GM23338 (cell line): ENCODE measurements at regions not wholly inside any gene's neighbourhood (a gene's known extent, or its start where the extent isn't known, plus 50 kb on each side); places are given as distances from the start of the nearest gene placed in this dataset.

ENCODE experiments used
- ATAC-seq: fragments of 200-7000 bp; cut with Tn5 transposase; 3 replicates; pipeline ENCODE4 v1.9.1; 2020
- DNase-seq: peaks from one replicate; pipeline ENCODE4 v3.0.0-alpha.2; 2015; ENCODE audit warnings: low spot score
- H2AFZ ChIP-seq: fragments of 200-600 bp; sonication (generic); 2 replicates; pipeline ENCODE4 v1.8.0; 2016; ENCODE audit warnings: antibody characterized with exemption, mild to moderate bottlenecking, moderate library complexity
- H3F3A ChIP-seq: fragments of 200-600 bp; sonication (generic); replicated peaks from 2 replicates; pipeline ENCODE4 v1.8.0; 2017; ENCODE audit warnings: antibody characterized with exemption, mixed run types, low read depth
- H3K27ac ChIP-seq: fragments of 200-600 bp; sonication (generic); 2 replicates; pipeline ENCODE4 v1.6.1; 2016; ENCODE audit warnings: low read depth
- H3K27me3 ChIP-seq: fragments of 200-600 bp; sonication (generic); 2 replicates; pipeline ENCODE4 v1.8.0; 2016; ENCODE audit warnings: mild to moderate bottlenecking, mixed run types, moderate library complexity; ENCODE audit not compliant: insufficient read depth
- H3K36me3 ChIP-seq: fragments of 200-600 bp; sonication (generic); 2 replicates; pipeline ENCODE4 v1.8.0; 2016; ENCODE audit warnings: mild to moderate bottlenecking; ENCODE audit not compliant: insufficient read depth
- H3K4me1 ChIP-seq: fragments of 200-600 bp; sonication (generic); 2 replicates; pipeline ENCODE4 v1.8.0; 2016; ENCODE audit warnings: mild to moderate bottlenecking, moderate library complexity; ENCODE audit not compliant: insufficient read depth
- H3K4me2 ChIP-seq: fragments of 200-600 bp; sonication (generic); 2 replicates; pipeline ENCODE4 v1.7.1; 2017; ENCODE audit warnings: mixed run types
- H3K4me3 ChIP-seq: fragments of 200-600 bp; sonication (generic); 2 replicates; pipeline ENCODE4 v1.6.1; 2016; ENCODE audit warnings: mixed run types
- H3K79me2 ChIP-seq: fragments of 200-600 bp; sonication (generic); replicated peaks from 2 replicates; pipeline ENCODE4 v1.8.0; 2017; ENCODE audit warnings: mild to moderate bottlenecking; ENCODE audit not compliant: insufficient read depth
- H3K9me2 ChIP-seq: fragments of 200-600 bp; sonication (generic); 2 replicates; pipeline ENCODE4 v1.8.0; 2017; ENCODE audit not compliant: insufficient read depth
- H4K20me1 ChIP-seq: fragments of 200-600 bp; sonication (generic); replicated peaks from 2 replicates; pipeline ENCODE4 v1.8.0; 2017; ENCODE audit warnings: mild to moderate bottlenecking; ENCODE audit not compliant: insufficient read depth
- H3K27ac Mint-ChIP-seq: 2 replicates; pipeline ENCODE4 v1.8.0; 2020; ENCODE audit warnings: inconsistent platforms, mild to moderate bottlenecking, moderate library complexity, mixed read lengths
- H3K27me3 Mint-ChIP-seq: 3 replicates; pipeline ENCODE4 v1.8.0; 2022; ENCODE audit warnings: low read depth, mild to moderate bottlenecking, moderate library complexity, mixed read lengths, inconsistent platforms; ENCODE audit not compliant: insufficient read depth, poor library complexity
- H3K36me3 Mint-ChIP-seq: 3 replicates; pipeline ENCODE4 v1.8.0; 2021; ENCODE audit warnings: low read depth, mild to moderate bottlenecking, inconsistent platforms, moderate library complexity, mixed read lengths
- H3K4me1 Mint-ChIP-seq: 3 replicates; pipeline ENCODE4 v1.8.0; 2020; ENCODE audit warnings: mild to moderate bottlenecking, inconsistent platforms, mixed read lengths
- H3K4me3 Mint-ChIP-seq: 3 replicates; pipeline ENCODE4 v1.8.0; 2021; ENCODE audit warnings: moderate library complexity, mild to moderate bottlenecking, inconsistent platforms, mixed read lengths
- H3K9me3 Mint-ChIP-seq: 3 replicates; pipeline ENCODE4 v1.8.0; 2020; ENCODE audit warnings: moderate library complexity, mild to moderate bottlenecking, inconsistent platforms, mixed read lengths
- CREB1 ChIP-seq: fragments of 250-450 bp; sonication (Bioruptor Pico); IDR thresholded peaks from 2 replicates; pipeline ENCODE4 v1.5.0; 2020; ENCODE audit warnings: low read depth, mild to moderate bottlenecking, moderate library complexity
- EZH2 ChIP-seq: fragments of 200-600 bp; sonication (generic); IDR thresholded peaks from one replicate; pipeline ENCODE4 v1.8.0; 2017; ENCODE audit warnings: antibody characterized with exemption, mild to moderate bottlenecking, low read depth; ENCODE audit not compliant: unreplicated experiment
- EZH2phosphoT487 ChIP-seq: fragments of 200-600 bp; sonication (generic); IDR thresholded peaks from one replicate; pipeline ENCODE4 v1.8.1; 2018; ENCODE audit warnings: antibody characterized with exemption; ENCODE audit not compliant: unreplicated experiment
- JUNB ChIP-seq: IDR thresholded peaks from one replicate; pipeline ENCODE4 v1.6.1; 2016; ENCODE audit warnings: antibody characterized with exemption; ENCODE audit not compliant: unreplicated experiment
- NANOG ChIP-seq: IDR thresholded peaks from 2 replicates; pipeline ENCODE4 v1.6.1; 2016; ENCODE audit warnings: antibody characterized with exemption, borderline replicate concordance
- POLR2AphosphoS5 ChIP-seq: IDR thresholded peaks from 2 replicates; pipeline ENCODE4 v1.6.1; 2016; ENCODE audit warnings: antibody characterized with exemption, low read depth
- STAT1 ChIP-seq: IDR thresholded peaks from one replicate; pipeline ENCODE4 v1.6.1; 2016; ENCODE audit warnings: antibody characterized with exemption; ENCODE audit not compliant: unreplicated experiment
- ZNF114 ChIP-seq: fragments of 250-450 bp; sonication (Bioruptor Pico); IDR thresholded peaks from 2 replicates; pipeline ENCODE4 v1.5.0; 2020; ENCODE audit warnings: mild to moderate bottlenecking, moderate library complexity
- ZNF331 ChIP-seq: fragments of 250-450 bp; sonication (Bioruptor Pico); IDR thresholded peaks from 2 replicates; pipeline ENCODE4 v1.5.0; 2020; ENCODE audit warnings: low read depth, mild to moderate bottlenecking, moderate library complexity
- TF ChIP-seq, protein P1 (sequence below), 2 experiments: fragments of 200-600 bp in 1 of 2; sonication (generic) in 1 of 2; conservative IDR thresholded peaks; 2 replicates each; pipeline versions ENCODE4 v1.5.1 to v1.6.1; 2016 to 2017; ENCODE audit warnings: antibody characterized with exemption in 2 of 2, low read depth in 2 of 2, mild to moderate bottlenecking in 2 of 2, moderate library complexity in 1 of 2
- TF ChIP-seq, protein P2 (sequence below): IDR thresholded peaks from 2 replicates; pipeline ENCODE4 v1.6.1; 2016; ENCODE audit warnings: antibody characterized with exemption
- TF ChIP-seq, protein P3 (sequence below): fragments of 250-450 bp; sonication (Bioruptor Pico); IDR thresholded peaks from 2 replicates; pipeline ENCODE4 v1.5.0; 2020; ENCODE audit warnings: mild to moderate bottlenecking, moderate library complexity
- TF ChIP-seq, protein P4 (sequence below): IDR thresholded peaks from one replicate; pipeline ENCODE4 v1.6.1; 2018; ENCODE audit warnings: antibody characterized with exemption; ENCODE audit not compliant: unreplicated experiment

DNA sequence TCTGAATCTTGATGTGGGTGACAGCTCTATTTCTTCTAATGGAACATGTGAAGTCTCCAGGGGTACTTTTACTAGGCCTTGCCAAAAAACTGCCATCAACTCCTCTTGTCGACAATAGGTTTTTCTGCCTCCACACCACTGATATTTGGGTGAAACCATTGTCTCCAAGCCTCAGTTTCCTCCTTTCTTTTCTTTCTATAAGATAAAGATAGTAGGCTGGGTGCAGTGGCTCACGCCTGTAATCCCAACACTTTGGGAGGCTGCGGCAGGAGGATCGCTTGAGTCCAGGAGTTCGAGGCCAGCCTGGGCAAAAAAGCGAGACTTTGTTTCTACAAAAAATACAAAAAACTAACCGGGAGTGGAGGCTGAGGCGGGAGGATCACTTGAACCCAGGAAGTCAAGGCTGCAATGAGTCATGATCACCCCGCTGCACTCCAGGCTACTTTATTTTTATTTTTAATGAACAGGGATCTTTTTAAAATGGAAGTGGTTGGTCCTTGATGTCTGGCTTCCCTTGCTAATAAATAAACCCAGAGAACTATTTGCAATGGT, 159.9 kb upstream of the TNFAIP3 start:
- Histone ChIP-seq H3K27me3 (no peaks in the 10 kb centered on the region), H3K36me3 (no peaks in the 10 kb centered on the region), H4K20me1 (no peaks in the 10 kb centered on the region), H3K4me3 (no peak overlapping the region), H3K27ac (no peak overlapping the region), H3K4me1 (no peaks in the 10 kb centered on the region), H2AFZ (no peak overlapping the region), H3K9me2 (no peaks in the 10 kb centered on the region), H3K79me2 (no peaks in the 10 kb centered on the region), H3K4me2 (no peak overlapping the region), H3F3A (no peaks in the 10 kb centered on the region)
- Mint-ChIP-seq H3K9me3 (no peaks in the 10 kb centered on the region), H3K4me1 (peaks cover 4% of the 10 kb centered on the region; the same call in 2 of the 3 replicates), H3K27me3 (peaks cover 2% of the 10 kb centered on the region), H3K27ac (no peak overlapping the region), H3K4me3 (no peak overlapping the region), H3K36me3 (no peaks in the 10 kb centered on the region)
- no peak for TF ChIP-seq JUNB
- TF ChIP-seq POLR2AphosphoS5: no peak
- no peak for TF ChIP-seq EZH2
- TF ChIP-seq, protein P1, sequence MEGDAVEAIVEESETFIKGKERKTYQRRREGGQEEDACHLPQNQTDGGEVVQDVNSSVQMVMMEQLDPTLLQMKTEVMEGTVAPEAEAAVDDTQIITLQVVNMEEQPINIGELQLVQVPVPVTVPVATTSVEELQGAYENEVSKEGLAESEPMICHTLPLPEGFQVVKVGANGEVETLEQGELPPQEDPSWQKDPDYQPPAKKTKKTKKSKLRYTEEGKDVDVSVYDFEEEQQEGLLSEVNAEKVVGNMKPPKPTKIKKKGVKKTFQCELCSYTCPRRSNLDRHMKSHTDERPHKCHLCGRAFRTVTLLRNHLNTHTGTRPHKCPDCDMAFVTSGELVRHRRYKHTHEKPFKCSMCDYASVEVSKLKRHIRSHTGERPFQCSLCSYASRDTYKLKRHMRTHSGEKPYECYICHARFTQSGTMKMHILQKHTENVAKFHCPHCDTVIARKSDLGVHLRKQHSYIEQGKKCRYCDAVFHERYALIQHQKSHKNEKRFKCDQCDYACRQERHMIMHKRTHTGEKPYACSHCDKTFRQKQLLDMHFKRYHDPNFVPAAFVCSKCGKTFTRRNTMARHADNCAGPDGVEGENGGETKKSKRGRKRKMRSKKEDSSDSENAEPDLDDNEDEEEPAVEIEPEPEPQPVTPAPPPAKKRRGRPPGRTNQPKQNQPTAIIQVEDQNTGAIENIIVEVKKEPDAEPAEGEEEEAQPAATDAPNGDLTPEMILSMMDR (conservative IDR thresholded peaks at IDR 0.05; ENCODE audit: low read depth in 2 of 2): no peak
- no peak for TF ChIP-seq ZNF114 (CRISPR knock-in tag)
- TF ChIP-seq NANOG: no peak
- TF ChIP-seq CREB1 (CRISPR knock-in tag): no peak
- TF ChIP-seq STAT1: no peak
- TF ChIP-seq, protein P2, sequence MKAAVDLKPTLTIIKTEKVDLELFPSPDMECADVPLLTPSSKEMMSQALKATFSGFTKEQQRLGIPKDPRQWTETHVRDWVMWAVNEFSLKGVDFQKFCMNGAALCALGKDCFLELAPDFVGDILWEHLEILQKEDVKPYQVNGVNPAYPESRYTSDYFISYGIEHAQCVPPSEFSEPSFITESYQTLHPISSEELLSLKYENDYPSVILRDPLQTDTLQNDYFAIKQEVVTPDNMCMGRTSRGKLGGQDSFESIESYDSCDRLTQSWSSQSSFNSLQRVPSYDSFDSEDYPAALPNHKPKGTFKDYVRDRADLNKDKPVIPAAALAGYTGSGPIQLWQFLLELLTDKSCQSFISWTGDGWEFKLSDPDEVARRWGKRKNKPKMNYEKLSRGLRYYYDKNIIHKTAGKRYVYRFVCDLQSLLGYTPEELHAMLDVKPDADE: no peak
- TF ChIP-seq ZNF331: no peak
- TF ChIP-seq EZH2phosphoT487: no peak
- TF ChIP-seq, protein P3, sequence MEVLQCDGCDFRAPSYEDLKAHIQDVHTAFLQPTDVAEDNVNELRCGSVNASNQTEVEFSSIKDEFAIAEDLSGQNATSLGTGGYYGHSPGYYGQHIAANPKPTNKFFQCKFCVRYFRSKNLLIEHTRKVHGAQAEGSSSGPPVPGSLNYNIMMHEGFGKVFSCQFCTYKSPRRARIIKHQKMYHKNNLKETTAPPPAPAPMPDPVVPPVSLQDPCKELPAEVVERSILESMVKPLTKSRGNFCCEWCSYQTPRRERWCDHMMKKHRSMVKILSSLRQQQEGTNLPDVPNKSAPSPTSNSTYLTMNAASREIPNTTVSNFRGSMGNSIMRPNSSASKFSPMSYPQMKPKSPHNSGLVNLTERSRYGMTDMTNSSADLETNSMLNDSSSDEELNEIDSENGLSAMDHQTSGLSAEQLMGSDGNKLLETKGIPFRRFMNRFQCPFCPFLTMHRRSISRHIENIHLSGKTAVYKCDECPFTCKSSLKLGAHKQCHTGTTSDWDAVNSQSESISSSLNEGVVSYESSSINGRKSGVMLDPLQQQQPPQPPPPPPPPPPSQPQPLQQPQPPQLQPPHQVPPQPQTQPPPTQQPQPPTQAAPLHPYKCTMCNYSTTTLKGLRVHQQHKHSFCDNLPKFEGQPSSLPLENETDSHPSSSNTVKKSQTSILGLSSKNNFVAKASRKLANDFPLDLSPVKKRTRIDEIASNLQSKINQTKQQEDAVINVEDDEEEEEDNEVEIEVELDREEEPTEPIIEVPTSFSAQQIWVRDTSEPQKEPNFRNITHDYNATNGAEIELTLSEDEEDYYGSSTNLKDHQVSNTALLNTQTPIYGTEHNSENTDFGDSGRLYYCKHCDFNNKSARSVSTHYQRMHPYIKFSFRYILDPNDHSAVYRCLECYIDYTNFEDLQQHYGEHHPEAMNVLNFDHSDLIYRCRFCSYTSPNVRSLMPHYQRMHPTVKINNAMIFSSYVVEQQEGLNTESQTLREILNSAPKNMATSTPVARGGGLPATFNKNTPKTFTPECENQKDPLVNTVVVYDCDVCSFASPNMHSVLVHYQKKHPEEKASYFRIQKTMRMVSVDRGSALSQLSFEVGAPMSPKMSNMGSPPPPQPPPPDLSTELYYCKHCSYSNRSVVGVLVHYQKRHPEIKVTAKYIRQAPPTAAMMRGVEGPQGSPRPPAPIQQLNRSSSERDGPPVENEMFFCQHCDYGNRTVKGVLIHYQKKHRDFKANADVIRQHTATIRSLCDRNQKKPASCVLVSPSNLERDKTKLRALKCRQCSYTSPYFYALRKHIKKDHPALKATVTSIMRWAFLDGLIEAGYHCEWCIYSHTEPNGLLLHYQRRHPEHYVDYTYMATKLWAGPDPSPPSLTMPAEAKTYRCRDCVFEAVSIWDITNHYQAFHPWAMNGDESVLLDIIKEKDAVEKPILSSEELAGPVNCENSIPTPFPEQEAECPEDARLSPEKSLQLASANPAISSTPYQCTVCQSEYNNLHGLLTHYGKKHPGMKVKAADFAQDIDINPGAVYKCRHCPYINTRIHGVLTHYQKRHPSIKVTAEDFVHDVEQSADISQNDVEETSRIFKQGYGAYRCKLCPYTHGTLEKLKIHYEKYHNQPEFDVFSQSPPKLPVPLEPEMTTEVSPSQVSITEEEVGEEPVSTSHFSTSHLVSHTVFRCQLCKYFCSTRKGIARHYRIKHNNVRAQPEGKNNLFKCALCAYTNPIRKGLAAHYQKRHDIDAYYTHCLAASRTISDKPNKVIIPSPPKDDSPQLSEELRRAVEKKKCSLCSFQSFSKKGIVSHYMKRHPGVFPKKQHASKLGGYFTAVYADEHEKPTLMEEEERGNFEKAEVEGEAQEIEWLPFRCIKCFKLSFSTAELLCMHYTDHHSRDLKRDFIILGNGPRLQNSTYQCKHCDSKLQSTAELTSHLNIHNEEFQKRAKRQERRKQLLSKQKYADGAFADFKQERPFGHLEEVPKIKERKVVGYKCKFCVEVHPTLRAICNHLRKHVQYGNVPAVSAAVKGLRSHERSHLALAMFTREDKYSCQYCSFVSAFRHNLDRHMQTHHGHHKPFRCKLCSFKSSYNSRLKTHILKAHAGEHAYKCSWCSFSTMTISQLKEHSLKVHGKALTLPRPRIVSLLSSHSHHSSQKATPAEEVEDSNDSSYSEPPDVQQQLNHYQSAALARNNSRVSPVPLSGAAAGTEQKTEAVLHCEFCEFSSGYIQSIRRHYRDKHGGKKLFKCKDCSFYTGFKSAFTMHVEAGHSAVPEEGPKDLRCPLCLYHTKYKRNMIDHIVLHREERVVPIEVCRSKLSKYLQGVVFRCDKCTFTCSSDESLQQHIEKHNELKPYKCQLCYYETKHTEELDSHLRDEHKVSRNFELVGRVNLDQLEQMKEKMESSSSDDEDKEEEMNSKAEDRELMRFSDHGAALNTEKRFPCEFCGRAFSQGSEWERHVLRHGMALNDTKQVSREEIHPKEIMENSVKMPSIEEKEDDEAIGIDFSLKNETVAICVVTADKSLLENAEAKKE (CRISPR knock-in tag): no peak
- TF ChIP-seq, protein P4, sequence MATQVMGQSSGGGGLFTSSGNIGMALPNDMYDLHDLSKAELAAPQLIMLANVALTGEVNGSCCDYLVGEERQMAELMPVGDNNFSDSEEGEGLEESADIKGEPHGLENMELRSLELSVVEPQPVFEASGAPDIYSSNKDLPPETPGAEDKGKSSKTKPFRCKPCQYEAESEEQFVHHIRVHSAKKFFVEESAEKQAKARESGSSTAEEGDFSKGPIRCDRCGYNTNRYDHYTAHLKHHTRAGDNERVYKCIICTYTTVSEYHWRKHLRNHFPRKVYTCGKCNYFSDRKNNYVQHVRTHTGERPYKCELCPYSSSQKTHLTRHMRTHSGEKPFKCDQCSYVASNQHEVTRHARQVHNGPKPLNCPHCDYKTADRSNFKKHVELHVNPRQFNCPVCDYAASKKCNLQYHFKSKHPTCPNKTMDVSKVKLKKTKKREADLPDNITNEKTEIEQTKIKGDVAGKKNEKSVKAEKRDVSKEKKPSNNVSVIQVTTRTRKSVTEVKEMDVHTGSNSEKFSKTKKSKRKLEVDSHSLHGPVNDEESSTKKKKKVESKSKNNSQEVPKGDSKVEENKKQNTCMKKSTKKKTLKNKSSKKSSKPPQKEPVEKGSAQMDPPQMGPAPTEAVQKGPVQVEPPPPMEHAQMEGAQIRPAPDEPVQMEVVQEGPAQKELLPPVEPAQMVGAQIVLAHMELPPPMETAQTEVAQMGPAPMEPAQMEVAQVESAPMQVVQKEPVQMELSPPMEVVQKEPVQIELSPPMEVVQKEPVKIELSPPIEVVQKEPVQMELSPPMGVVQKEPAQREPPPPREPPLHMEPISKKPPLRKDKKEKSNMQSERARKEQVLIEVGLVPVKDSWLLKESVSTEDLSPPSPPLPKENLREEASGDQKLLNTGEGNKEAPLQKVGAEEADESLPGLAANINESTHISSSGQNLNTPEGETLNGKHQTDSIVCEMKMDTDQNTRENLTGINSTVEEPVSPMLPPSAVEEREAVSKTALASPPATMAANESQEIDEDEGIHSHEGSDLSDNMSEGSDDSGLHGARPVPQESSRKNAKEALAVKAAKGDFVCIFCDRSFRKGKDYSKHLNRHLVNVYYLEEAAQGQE: no peak
- DNase-seq (no peak), ATAC-seq (no peak)
